Epithelial cell of esophagus (primary cell): ENCODE measurements at regions not wholly inside any gene's neighbourhood (a gene's known extent, or its start where the extent isn't known, plus 50 kb on each side); places are given as distances from the start of the nearest gene placed in this dataset.

Experiments used
- DNase-seq: peaks from one replicate; pipeline ENCODE4 v3.0.0; 2010; ENCODE audit warnings: low read depth
- H3K4me3 ChIP-seq: 2 replicates; pipeline ENCODE4 v1.5.1; 2011; ENCODE audit warnings: mild to moderate bottlenecking, low read length, control low read depth
- TF ChIP-seq, protein P1 (sequence below): IDR thresholded peaks from 2 replicates; pipeline ENCODE4 v1.5.1; 2011; ENCODE audit warnings: low read depth, mild to moderate bottlenecking, low read length, control low read depth, inconsistent platforms; ENCODE audit not compliant: insufficient read depth; ENCODE audit errors: missing control alignments

DNA sequence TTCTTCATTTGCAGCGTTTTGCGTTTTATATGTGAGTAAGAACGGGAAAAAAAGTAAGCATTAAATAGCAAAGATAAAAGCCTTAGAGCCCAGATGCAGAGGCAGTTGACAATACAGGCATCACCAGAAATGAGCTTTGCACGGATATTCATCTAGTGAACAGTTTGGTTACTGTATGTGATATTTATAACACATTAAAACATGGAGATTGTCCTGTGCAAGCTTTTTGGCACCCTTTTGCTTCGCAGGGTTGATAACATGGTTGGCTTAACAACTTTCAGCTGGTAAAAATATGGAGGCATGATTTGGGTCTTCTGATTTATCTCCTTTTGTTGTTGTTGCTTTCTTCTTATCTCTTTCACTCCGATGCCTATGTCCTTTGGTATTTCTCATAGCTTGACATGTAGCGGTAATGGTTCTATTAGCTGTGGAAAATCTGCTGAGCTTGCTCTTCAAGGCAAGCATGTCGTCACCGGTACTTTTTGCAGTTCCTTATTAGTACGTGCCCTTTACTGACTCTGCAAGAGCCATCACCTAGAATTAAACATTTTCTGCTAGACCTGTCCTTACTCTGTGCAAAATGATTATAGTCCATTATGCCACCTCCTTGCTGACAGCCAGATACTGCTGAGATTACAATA is 102.9 kb downstream of the PCDH7 start:
- H3K4me3 ChIP-seq: no peak overlapping the region
- TF ChIP-seq, protein P1, sequence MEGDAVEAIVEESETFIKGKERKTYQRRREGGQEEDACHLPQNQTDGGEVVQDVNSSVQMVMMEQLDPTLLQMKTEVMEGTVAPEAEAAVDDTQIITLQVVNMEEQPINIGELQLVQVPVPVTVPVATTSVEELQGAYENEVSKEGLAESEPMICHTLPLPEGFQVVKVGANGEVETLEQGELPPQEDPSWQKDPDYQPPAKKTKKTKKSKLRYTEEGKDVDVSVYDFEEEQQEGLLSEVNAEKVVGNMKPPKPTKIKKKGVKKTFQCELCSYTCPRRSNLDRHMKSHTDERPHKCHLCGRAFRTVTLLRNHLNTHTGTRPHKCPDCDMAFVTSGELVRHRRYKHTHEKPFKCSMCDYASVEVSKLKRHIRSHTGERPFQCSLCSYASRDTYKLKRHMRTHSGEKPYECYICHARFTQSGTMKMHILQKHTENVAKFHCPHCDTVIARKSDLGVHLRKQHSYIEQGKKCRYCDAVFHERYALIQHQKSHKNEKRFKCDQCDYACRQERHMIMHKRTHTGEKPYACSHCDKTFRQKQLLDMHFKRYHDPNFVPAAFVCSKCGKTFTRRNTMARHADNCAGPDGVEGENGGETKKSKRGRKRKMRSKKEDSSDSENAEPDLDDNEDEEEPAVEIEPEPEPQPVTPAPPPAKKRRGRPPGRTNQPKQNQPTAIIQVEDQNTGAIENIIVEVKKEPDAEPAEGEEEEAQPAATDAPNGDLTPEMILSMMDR: no peak
- DNase-seq: no peak

DNA sequence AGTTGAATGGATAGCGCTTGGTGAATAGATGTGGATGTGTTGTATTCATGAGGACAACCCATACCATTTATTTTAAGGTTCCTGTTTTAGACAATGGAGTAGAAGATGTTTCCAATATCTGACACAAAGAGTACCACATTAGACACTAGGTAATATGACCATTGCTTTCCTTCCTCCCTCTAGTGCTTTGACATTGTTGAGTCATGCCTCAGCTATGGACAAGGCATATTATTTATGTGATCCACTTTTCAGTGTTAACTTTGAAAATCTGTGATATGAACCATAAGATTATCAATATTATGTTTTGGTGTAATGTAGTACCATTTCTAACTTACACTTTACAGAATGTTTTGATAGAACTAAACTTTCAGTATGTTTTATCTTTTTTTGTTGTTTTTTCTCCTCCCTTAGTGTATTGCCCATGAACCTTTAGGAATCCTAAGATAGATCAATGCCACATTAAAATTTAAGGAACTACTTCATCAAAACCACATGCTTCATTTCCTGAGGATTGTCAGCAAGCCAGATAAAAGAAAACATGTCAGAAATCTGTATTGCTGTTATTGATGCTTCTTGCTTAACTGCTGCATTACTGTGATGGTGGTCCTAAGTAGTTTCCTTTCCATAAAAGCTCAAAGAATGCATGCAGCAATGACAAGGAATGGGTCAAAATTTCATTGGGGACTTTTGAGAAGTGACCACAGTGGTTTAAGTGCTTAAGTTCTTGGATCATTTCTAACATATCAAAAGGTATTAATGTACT is 105.0 kb downstream of the PCDH7 start:
- DNase-seq: peak; percentile 21
- no peak overlapping the region for H3K4me3 ChIP-seq
- TF ChIP-seq, protein P1: no peak

DNA sequence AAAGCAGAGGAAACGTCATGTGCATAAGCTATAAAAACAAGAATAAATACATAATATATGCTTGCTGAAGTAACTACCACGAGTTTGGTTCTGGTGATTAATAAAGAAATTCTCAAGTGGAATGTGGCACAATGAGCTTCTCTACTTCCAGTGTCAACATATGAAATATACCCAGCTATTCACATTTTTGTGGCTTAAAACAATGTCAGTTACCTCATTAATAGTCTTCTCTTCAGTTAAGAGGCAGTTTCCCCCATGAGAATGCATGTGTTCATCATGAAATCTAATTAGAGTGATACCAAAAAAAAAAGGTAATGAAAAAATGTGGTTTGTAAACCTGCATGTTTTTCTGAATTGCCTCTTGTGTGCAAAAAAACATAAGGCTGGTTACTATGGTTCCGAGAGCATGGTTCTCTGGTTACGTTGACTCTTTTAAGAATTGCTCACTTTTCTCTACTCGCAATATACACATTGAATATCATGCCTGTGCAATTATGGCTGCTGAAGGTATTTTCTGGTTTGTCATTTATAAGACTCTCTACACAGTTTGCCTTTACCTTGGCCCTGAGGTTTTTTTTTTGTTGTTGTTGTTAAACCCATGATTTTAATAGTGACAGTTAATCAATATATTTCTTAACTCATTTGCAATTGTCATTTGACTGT is 108.2 kb downstream of the PCDH7 start:
- peak; percentile 3 for DNase-seq
- TF ChIP-seq, protein P1: no peak
- H3K4me3 ChIP-seq: no peak overlapping the region

DNA sequence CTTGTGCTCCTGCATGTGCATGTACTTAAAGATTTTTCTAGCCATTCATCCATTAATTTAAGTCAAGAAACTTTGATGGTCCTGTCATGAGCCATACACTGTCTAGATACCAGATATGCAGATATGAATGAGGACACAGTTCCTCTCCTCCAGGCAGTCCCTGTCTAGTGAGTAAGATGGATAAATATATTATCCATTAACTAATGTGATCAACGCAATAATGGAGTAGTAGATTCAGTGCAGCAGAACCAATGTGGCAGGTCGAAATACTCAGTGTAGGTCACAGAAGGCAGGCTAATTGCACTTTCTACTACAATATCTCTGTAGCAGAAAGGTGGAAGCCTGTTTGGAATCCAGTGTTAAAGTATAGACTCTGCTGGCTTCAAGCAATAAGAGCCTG is 112.5 kb downstream of the PCDH7 start:
- no peak overlapping the region for H3K4me3 ChIP-seq
- TF ChIP-seq, protein P1: no peak
- DNase-seq: no peak

DNA sequence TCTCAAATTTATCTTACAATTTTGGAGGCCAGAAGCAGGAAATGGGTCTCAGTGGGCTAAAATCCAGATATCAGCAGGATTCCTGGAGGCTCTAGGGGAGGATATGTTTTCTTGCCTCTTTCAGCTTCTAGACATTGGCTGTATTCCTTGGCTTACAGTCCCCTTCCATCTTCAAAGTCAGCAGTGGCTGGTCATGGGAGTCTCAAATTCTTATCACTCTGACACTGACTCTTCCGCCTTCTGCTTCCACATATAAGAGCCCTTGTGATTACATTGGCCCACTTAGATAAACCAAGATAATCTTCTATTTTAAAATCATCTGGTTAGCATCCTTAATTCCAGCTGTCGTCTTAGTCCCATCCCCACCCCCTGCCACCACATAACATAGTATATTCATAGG is 113.0 kb downstream of the PCDH7 start:
- H3K4me3 ChIP-seq: no peak overlapping the region
- no peak for DNase-seq
- TF ChIP-seq, protein P1: no peak

DNA sequence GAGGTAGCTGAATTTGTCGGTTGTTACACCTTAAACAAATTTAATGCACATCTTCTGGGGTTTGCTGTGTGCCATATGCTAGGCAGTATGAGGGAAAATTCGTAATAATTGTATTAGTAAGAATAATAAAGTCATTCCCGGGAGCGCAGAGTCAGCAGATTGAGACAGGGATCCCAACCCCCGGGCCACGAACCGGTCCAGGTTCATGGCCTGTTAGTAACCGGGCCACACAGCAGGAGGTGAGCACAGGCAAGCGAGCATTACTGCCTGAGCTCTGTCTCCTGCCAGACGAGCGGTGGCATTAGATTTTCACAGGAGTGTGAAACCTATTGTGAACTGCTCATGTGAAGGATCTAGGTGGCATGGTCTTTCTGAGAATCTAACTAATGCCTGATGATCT is 114.9 kb downstream of the PCDH7 start:
- TF ChIP-seq, protein P1: no peak
- no peak overlapping the region for H3K4me3 ChIP-seq
- no peak for DNase-seq
